Ascending aorta (tissue), 2 donors: ENCODE measurements at regions not wholly inside any gene's neighbourhood (a gene's known extent, or its start where the extent isn't known, plus 50 kb on each side); places are given as distances from the start of the nearest gene placed in this dataset.

Source experiments
- DNase-seq, 2 donors: peaks; one replicate each; pipeline ENCODE4 v3.0.0-alpha.2; 2019; ENCODE audit warnings: low spot score in 2 of 2
- H3K27ac ChIP-seq, 2 donors: fragments of 200-600 bp; sonication (generic); one replicate each; pipeline ENCODE4 v1.5.1; 2016 to 2017; ENCODE audit warnings: mild to moderate bottlenecking in 1 of 2
- H3K27me3 ChIP-seq: fragments of 200-600 bp; sonication (generic); one replicate; pipeline ENCODE4 v1.5.1; 2017
- H3K36me3 ChIP-seq, 2 donors: fragments of 200-600 bp; sonication (generic); one replicate each; pipeline ENCODE4 v1.5.1; 2016
- H3K4me1 ChIP-seq, 2 donors: fragments of 200-600 bp; sonication (generic); one replicate each; pipeline ENCODE4 v1.5.1; 2016 to 2017; ENCODE audit warnings: mild to moderate bottlenecking in 1 of 2
- H3K4me3 ChIP-seq, 2 donors: fragments of 200-600 bp; sonication (generic); one replicate each; pipeline ENCODE4 v1.5.1; 2016 to 2017; ENCODE audit warnings: mild to moderate bottlenecking in 1 of 2
- H3K9me3 ChIP-seq, 2 donors: fragments of 200-600 bp; sonication (generic); one replicate each; pipeline ENCODE4 v1.5.1; 2016
- intact Hi-C: fragments of 100-400 bp; cut with DNase I; formaldehyde crosslinking; loops from one replicate; pipeline ENCODE4 v1.15.1; 2023
- TF ChIP-seq, protein P1 (sequence below), 3 experiments: fragments of 200-600 bp in 2 of 3; fragments of 450-650 bp in 1 of 3; sonication (generic) in 2 of 3; IDR thresholded peaks; one replicate each; pipeline ENCODE4 v1.5.1; 2016 to 2019; ENCODE audit warnings: antibody characterized with exemption in 3 of 3, mild to moderate bottlenecking in 1 of 3, moderate library complexity in 1 of 3

DNA sequence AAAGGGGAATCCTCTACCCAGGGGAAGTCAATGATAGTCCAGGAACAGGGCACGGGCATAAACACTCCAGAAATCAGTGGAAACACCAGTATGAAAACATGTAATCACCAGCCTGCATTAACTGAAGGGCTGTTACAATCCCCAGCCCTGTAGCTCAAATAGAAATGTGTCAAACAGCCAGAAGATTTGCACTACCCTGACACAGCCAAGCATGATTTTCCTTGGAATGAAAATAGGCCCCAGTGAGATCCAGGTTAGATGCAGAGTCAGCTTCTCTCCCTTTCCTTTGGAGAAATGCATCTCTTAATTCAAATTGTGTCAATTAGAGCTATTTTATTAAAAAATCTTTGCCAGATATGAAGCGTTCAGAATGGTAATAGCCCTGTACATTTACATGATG lies 158.1 kb downstream of the RPS29 start:
- TF ChIP-seq, protein P1, sequence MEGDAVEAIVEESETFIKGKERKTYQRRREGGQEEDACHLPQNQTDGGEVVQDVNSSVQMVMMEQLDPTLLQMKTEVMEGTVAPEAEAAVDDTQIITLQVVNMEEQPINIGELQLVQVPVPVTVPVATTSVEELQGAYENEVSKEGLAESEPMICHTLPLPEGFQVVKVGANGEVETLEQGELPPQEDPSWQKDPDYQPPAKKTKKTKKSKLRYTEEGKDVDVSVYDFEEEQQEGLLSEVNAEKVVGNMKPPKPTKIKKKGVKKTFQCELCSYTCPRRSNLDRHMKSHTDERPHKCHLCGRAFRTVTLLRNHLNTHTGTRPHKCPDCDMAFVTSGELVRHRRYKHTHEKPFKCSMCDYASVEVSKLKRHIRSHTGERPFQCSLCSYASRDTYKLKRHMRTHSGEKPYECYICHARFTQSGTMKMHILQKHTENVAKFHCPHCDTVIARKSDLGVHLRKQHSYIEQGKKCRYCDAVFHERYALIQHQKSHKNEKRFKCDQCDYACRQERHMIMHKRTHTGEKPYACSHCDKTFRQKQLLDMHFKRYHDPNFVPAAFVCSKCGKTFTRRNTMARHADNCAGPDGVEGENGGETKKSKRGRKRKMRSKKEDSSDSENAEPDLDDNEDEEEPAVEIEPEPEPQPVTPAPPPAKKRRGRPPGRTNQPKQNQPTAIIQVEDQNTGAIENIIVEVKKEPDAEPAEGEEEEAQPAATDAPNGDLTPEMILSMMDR (IDR thresholded peaks at IDR 0.05) = no peak
- H3K27ac ChIP-seq = no peak overlapping the region
- no peaks in the 10 kb centered on the region for H3K36me3 ChIP-seq
- peaks cover 3 to 6% of the 10 kb centered on the region in 2 donors for H3K9me3 ChIP-seq
- no peaks in the 10 kb centered on the region for H3K4me1 ChIP-seq
- DNase-seq = no peak
- no peaks in the 10 kb centered on the region for H3K27me3 ChIP-seq
- H3K4me3 ChIP-seq = no peak overlapping the region
- intact Hi-C loops = no loop called here

DNA sequence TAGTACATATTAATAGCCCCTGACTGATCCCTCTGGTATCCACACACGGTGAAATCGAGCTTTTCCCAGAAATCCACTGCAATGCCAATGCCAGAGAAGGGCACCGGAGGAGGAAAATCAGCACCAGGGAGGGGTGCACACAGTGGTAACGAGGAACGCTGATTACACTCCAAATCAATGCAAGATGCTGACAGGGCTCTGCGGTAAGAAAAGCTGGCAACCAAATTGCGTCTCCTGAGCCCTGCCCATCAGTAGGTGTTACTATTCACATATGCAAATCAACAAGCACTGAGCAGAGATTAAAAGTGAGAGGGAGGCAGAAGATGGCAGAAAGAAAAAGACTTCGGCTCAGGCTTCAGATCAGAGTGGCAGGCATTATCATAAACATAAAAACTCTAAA lies 159.1 kb downstream of the RPS29 start:
- H3K4me3 ChIP-seq = no peak overlapping the region
- no peaks in the 10 kb centered on the region for H3K36me3 ChIP-seq
- H3K27me3 ChIP-seq = no peaks in the 10 kb centered on the region
- no peak for DNase-seq
- no peak overlapping the region for H3K27ac ChIP-seq
- intact Hi-C loops = no loop called here
- peaks cover 0 to under 1% of the 10 kb centered on the region in 2 donors for H3K9me3 ChIP-seq
- TF ChIP-seq, protein P1 (IDR thresholded peaks at IDR 0.05) = no peak
- H3K4me1 ChIP-seq = no peaks in the 10 kb centered on the region

DNA sequence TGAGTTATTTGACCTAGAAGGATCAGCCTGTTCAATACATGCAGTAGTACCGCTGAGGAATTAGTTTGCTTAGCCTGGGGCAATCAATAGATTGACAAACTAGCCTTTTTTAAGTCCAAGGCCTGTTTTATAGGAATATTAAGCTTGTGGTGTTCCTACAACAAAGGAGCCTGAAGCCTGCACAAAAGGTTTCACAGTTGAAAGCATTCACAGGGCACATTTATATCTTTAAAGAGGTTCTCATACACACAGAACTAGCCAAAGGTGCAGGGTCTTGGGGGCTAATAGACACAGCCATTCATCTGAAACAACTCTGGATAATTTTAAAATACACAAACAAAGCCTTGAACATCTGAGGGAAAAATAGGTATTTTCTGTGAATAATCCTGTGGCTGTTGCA lies 160.3 kb downstream of the RPS29 start:
- Histone ChIP-seq H3K36me3 (no peaks in the 10 kb centered on the region), H3K27ac (no peak overlapping the region), H3K4me1 (no peaks in the 10 kb centered on the region), H3K27me3 (no peaks in the 10 kb centered on the region), H3K4me3 (no peak overlapping the region), H3K9me3 (no peaks in the 10 kb centered on the region)
- DNase-seq = no peak
- intact Hi-C loops = no loop called here
- TF ChIP-seq, protein P1 (IDR thresholded peaks at IDR 0.05) = no peak

DNA sequence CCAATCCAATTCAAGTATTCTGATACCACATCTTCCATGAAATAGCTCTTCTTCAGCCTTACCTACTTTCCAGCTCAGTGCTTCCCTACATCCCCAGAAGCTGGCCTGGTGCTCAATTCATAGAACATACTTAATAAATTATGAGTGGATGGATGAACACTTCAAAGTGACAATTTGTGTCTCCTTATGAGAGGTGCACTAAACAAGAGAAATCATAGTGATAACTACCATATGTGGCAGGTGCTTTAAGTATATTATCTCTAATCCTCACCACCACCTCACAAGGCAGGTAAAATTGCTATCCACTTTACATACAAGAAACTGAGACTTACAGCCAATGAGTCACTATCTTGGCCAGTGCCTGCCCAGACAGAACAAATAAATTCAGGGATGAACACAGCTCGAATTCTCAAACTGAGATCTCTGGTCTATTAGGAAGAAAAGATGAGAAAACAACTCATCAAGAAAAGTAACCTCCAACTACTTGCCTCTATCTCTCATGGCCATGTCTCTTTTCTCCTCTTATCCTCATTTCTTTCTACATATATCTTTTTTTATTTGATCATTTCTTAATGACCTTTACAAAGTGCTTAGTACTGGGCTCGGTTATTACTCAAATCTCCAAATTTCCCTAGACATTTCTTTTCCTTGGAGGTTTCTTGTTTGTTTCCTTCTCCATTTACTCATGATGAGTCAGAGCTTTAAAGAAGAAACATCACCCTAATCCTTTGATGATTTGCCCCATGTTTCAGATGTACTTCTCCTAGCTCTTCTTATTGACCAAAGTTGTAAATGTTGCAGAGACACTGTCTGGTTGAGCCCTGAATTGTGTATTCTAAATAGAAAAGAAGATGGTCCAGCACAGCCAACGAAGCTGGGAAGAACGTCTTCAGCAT lies 161.5 kb downstream of the RPS29 start:
- TF ChIP-seq, protein P1 (IDR thresholded peaks at IDR 0.05) = no peak
- intact Hi-C loops = no loop called here

DNA sequence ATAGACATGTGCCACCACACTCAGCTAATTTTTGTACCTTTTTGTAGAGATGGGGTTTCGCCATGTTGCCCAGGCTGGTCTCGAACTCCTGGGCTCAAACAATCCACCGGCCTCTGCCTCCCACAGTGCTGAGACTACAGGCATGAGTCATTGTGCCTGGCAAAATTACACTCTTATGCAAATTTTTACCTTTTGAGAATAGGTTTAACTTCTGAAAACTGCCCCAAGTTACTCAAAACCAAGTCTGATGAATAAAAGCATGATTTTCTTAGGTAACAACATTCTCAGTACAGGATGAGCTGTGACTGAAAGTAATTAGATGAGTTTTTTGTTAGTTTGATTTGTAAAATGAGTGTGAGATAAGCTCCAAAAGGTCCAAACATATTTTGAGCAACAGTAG lies 166.0 kb downstream of the RPS29 start:
- DNase-seq = no peak
- H3K27me3 ChIP-seq = no peaks in the 10 kb centered on the region
- TF ChIP-seq, protein P1 (IDR thresholded peaks at IDR 0.05) = no peak
- no peak overlapping the region for H3K4me3 ChIP-seq
- H3K9me3 ChIP-seq = no peaks in the 10 kb centered on the region
- no peaks in the 10 kb centered on the region for H3K4me1 ChIP-seq
- H3K36me3 ChIP-seq = no peaks in the 10 kb centered on the region
- H3K27ac ChIP-seq = no peak overlapping the region
- intact Hi-C loops = no loop called here

More for the DNA sequence above, 161.5 kb downstream of the RPS29 start:
- H3K27me3 ChIP-seq = no peaks in the 10 kb centered on the region
- no peaks in the 10 kb centered on the region for H3K9me3 ChIP-seq
- no peak overlapping the region for H3K4me3 ChIP-seq
- no peak overlapping the region for H3K27ac ChIP-seq
- H3K4me1 ChIP-seq = no peaks in the 10 kb centered on the region
- DNase-seq = no peak
- H3K36me3 ChIP-seq = no peaks in the 10 kb centered on the region
